ENCODE measurements at regions not wholly inside any gene's neighbourhood (a gene's known extent, or its start where the extent isn't known, plus 50 kb on each side); places are given as distances from the start of the nearest gene placed in this dataset.

DNA sequence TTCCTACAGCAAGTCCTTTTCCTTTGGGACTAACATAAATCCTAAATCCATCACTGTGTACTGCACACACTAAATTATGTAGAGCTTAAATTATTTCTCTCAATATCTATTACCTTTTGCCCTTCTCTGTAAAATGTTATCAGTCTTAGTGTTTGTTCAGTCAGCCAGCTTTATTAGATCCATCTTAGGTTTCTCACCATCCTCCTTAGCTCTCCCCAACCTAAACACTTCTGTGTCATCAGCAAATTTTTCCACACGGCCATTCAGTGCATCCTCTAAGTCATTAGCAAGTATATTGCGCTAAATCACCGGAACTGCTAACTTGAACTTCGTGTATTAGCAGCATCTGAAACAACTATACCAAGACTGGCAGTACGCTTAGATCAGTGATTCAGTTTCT is 142.1 kb upstream of the ZNF438 start:
- no peak overlapping the region for H3K27ac ChIP-seq
- no peak for DNase-seq
- no peaks in the 10 kb centered on the region for H3K36me3 ChIP-seq
- H3K4me3 ChIP-seq (ENCODE audit: low read depth, low read length) = no peak overlapping the region
- H3K27me3 ChIP-seq (ENCODE audit: insufficient read depth, low read depth, severe bottlenecking) = no peaks in the 10 kb centered on the region
- TF ChIP-seq, protein P1, sequence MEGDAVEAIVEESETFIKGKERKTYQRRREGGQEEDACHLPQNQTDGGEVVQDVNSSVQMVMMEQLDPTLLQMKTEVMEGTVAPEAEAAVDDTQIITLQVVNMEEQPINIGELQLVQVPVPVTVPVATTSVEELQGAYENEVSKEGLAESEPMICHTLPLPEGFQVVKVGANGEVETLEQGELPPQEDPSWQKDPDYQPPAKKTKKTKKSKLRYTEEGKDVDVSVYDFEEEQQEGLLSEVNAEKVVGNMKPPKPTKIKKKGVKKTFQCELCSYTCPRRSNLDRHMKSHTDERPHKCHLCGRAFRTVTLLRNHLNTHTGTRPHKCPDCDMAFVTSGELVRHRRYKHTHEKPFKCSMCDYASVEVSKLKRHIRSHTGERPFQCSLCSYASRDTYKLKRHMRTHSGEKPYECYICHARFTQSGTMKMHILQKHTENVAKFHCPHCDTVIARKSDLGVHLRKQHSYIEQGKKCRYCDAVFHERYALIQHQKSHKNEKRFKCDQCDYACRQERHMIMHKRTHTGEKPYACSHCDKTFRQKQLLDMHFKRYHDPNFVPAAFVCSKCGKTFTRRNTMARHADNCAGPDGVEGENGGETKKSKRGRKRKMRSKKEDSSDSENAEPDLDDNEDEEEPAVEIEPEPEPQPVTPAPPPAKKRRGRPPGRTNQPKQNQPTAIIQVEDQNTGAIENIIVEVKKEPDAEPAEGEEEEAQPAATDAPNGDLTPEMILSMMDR (IDR thresholded peaks at IDR 0.05; ENCODE audit: low read depth, low read length) = no peak
- H3K9me3 ChIP-seq (ENCODE audit: severe bottlenecking) = no peaks in the 10 kb centered on the region

DNA sequence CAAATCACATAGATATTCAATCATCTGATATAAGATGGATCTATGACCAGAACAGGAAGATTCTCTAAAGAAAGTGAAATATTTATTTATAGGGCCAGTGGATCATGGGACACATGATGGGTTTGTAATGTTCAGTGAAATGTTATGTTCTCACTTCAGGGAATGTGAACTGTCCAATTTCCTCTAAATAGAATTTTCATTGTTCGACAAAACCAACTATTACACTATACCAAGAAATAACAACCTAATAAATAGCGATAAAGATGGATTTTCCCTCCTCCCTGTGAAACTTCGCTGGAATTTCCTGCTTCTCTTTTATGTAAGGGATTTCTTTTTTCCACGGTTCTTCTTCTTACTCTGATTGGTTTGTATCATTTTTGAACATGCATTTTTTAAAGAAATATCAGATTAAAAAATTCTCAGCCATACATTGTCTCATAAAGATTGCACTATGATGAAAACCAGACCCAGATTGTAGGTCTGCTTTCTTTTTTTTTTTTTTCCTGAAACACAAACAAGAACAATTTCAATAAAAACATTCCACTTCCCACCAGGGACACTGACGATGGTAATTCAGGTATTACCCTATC is 139.8 kb upstream of the ZEB1 start:
- DNase-seq = no peak
- H3K9me3 ChIP-seq (ENCODE audit: severe bottlenecking) = no peaks in the 10 kb centered on the region
- no peak overlapping the region for H3K4me3 ChIP-seq (ENCODE audit: low read depth, low read length)
- TF ChIP-seq, protein P1 (IDR thresholded peaks at IDR 0.05; ENCODE audit: low read depth, low read length) = no peak
- no peak overlapping the region for H3K27ac ChIP-seq
- no peaks in the 10 kb centered on the region for H3K27me3 ChIP-seq (ENCODE audit: insufficient read depth, low read depth, severe bottlenecking)
- no peaks in the 10 kb centered on the region for H3K36me3 ChIP-seq

DNA sequence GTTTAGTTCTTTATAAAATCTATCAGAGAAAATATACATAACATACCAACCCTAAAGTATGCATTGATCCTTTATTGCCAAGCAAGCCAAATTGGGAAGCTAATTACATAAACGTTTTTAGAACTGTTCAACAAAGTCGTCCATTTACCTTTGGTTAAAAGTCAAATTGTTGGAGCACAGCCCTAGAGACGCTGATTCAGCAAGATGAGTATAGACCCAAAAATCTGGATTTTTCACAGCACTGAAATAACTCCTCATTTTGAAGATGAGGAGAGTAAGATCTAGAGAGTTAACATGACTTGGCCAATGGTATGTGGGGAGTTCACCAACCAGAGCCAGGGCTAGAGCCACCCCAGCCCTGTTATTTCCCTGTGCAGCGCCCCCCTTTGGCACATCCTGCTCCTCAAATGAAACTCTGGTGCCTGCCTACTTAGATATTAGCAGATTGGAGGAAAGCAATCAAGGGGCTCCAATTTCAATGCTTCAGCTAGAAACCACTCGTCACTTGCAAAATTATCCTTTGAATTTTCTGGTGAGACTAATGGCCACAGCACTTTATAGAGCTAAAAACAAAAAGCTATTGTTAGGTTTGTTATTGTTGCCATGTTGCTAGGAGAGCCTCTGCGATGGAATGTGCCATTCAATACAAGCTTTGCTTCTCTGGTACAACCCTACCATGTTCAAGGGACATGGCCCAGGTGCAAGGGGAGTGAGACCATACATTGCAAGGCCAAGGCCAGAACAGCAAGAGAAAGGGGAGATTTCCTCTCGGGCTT is 132.6 kb upstream of the ZEB1 start:
- Histone ChIP-seq H3K4me3 (ENCODE audit: low read depth, low read length) (no peak overlapping the region), H3K27ac (no peak overlapping the region), H3K9me3 (ENCODE audit: severe bottlenecking) (no peaks in the 10 kb centered on the region), H3K27me3 (ENCODE audit: insufficient read depth, low read depth, severe bottlenecking) (no peaks in the 10 kb centered on the region), H3K36me3 (no peaks in the 10 kb centered on the region)
- TF ChIP-seq, protein P1 (IDR thresholded peaks at IDR 0.05; ENCODE audit: low read depth, low read length) = no peak
- no peak for DNase-seq

- no peak for DNase-seq
- TF ChIP-seq, protein P1 (IDR thresholded peaks at IDR 0.05; ENCODE audit: low read depth, low read length) = no peak
- Histone ChIP-seq H3K4me3 (ENCODE audit: low read depth, low read length) (no peak overlapping the region), H3K36me3 (no peaks in the 10 kb centered on the region), H3K27me3 (ENCODE audit: insufficient read depth, low read depth, severe bottlenecking) (no peaks in the 10 kb centered on the region), H3K27ac (no peak overlapping the region), H3K9me3 (ENCODE audit: severe bottlenecking) (no peaks in the 10 kb centered on the region)
These were observed 131.8 kb upstream of the ZEB1 start for GRCh38 chr10:31187182-31187581.

DNA sequence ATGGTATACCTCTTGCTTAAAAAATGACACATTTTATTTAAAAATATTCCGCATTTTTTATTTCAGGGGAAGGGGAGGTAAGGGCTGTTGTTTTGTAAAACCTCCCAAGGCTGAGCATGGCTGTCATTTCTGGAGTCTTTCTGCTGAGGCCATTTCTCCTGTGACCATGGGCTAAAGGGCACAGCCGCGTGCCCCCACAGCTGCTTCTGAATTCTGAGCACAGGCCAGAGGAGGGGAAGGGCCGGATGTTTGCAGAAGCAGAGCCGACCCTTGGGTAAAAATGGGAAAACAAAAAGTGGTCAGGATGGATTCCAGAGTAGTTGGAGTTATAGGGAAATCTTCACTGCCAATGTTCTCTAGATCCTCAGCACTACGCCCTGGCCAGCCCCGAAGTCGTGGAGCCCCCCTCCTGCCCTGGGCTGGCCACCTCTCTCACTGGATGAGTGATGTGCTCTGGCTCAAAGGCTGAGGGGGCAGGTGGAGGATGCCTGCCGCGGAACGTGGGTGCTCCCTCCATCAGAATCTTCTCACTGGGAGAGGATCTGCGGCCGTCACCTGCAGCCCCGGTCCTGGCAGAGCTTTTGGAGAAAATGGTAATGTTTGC is 131.3 kb upstream of the ZEB1 start:
- TF ChIP-seq, protein P1 (IDR thresholded peaks at IDR 0.05; ENCODE audit: low read depth, low read length) = no peak
- Histone ChIP-seq H3K36me3 (no peaks in the 10 kb centered on the region), H3K27ac (no peak overlapping the region), H3K27me3 (ENCODE audit: insufficient read depth, low read depth, severe bottlenecking) (no peaks in the 10 kb centered on the region), H3K9me3 (ENCODE audit: severe bottlenecking) (no peaks in the 10 kb centered on the region), H3K4me3 (ENCODE audit: low read depth, low read length) (no peak overlapping the region)
- no peak for DNase-seq

All from WERI-Rb-1 (cell line).